Neural progenitor cell (in vitro differentiated cells): ENCODE measurements at regions not wholly inside any gene's neighbourhood (a gene's known extent, or its start where the extent isn't known, plus 50 kb on each side); places are given as distances from the start of the nearest gene placed in this dataset.
A peak's percentile ranks its signal among the peaks of the same experiment; 100 is the strongest.

ENCODE experiments used
- DNase-seq: peaks from one replicate; pipeline ENCODE4 v3.0.0-alpha.2; 2016; ENCODE audit warnings: low spot score
- H2AFZ ChIP-seq: fragments of 200-600 bp; sonication (generic); replicated peaks from 2 replicates; pipeline ENCODE4 v1.6.1; 2016; ENCODE audit warnings: antibody characterized with exemption
- H3F3A ChIP-seq: fragments of 200-600 bp; sonication (generic); 2 replicates; pipeline ENCODE4 v1.6.1; 2016; ENCODE audit warnings: antibody characterized with exemption, low read depth
- H3K27ac ChIP-seq: fragments of 200-600 bp; sonication (generic); 2 replicates; pipeline ENCODE4 v1.5.1; 2016; ENCODE audit warnings: mild to moderate bottlenecking
- H3K27me3 ChIP-seq: fragments of 200-600 bp; sonication (generic); 2 replicates; pipeline ENCODE4 v1.6.1; 2016; ENCODE audit warnings: mild to moderate bottlenecking, moderate library complexity
- H3K36me3 ChIP-seq: fragments of 200-600 bp; sonication (generic); 2 replicates; pipeline ENCODE4 v1.5.1; 2016
- H3K4me1 ChIP-seq: fragments of 200-600 bp; sonication (generic); 2 replicates; pipeline ENCODE4 v1.6.1; 2016; ENCODE audit warnings: mixed run types
- H3K4me2 ChIP-seq: fragments of 200-600 bp; sonication (generic); 2 replicates; pipeline ENCODE4 v1.6.1; 2016
- H3K4me3 ChIP-seq: fragments of 200-600 bp; sonication (generic); 2 replicates; pipeline ENCODE4 v1.5.1; 2016
- H3K79me2 ChIP-seq: fragments of 200-600 bp; sonication (generic); 2 replicates; pipeline ENCODE4 v1.6.1; 2016; ENCODE audit warnings: low read depth
- H3K9ac ChIP-seq: fragments of 200-600 bp; sonication (generic); 2 replicates; pipeline ENCODE4 v1.6.1; 2016
- H3K9me3 ChIP-seq: fragments of 200-600 bp; sonication (generic); 2 replicates; pipeline ENCODE4 v1.5.1; 2016; ENCODE audit warnings: low read depth
- H4K20me1 ChIP-seq: fragments of 200-600 bp; sonication (generic); 2 replicates; pipeline ENCODE4 v1.6.1; 2016; ENCODE audit warnings: low read depth
- H3K27ac Mint-ChIP-seq: 3 replicates; pipeline ENCODE4 v1.8.0; 2021; ENCODE audit warnings: mixed read lengths
- H3K27me3 Mint-ChIP-seq: 2 replicates; pipeline ENCODE4 v1.8.0; 2022; ENCODE audit warnings: low read depth, mild to moderate bottlenecking, inconsistent platforms, moderate library complexity, mixed read lengths; ENCODE audit not compliant: insufficient read depth
- H3K36me3 Mint-ChIP-seq: 3 replicates; pipeline ENCODE4 v1.8.0; 2021; ENCODE audit warnings: mixed read lengths
- H3K4me1 Mint-ChIP-seq: 3 replicates; pipeline ENCODE4 v1.8.0; 2021; ENCODE audit warnings: mixed read lengths
- H3K4me3 Mint-ChIP-seq: 3 replicates; pipeline ENCODE4 v1.8.0; 2021; ENCODE audit warnings: mild to moderate bottlenecking, moderate library complexity, mixed read lengths
- H3K9me3 Mint-ChIP-seq: 3 replicates; pipeline ENCODE4 v1.8.0; 2020; ENCODE audit warnings: mixed read lengths
- EZH2 ChIP-seq: fragments of 200-600 bp; sonication (generic); IDR thresholded peaks from 2 replicates; pipeline ENCODE4 v1.6.1; 2017; ENCODE audit warnings: antibody characterized with exemption, mild to moderate bottlenecking, moderate library complexity
- EZH2phosphoT487 ChIP-seq: fragments of 200-600 bp; sonication (generic); IDR thresholded peaks from 2 replicates; pipeline ENCODE4 v1.6.1; 2017; ENCODE audit warnings: antibody characterized with exemption
- TF ChIP-seq, protein P1 (sequence below): fragments of 200-600 bp; sonication (generic); IDR thresholded peaks from 2 replicates; pipeline ENCODE4 v1.5.1; 2017; ENCODE audit warnings: antibody characterized with exemption, mild to moderate bottlenecking

DNA sequence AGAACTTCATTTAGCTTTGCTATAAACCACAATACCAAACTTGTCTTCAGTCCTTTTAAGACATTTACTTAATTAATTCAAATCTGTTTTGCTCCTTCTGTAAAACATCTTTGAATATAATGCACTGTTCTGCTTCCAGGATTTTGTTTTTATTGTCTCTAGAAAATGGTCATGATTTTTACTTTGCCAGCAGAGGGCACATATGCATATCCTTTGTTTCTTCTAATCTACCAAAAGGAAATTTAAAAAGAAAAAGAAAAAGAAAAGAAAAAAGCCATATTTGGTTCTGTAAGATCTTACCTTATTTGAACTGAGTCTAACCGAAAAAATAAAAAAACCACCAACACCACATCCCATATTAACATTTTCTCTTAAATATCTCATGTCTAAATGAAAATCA lies 101.9 kb upstream of the CCSER1 start:
- TF ChIP-seq EZH2, result no peak
- TF ChIP-seq, protein P1, sequence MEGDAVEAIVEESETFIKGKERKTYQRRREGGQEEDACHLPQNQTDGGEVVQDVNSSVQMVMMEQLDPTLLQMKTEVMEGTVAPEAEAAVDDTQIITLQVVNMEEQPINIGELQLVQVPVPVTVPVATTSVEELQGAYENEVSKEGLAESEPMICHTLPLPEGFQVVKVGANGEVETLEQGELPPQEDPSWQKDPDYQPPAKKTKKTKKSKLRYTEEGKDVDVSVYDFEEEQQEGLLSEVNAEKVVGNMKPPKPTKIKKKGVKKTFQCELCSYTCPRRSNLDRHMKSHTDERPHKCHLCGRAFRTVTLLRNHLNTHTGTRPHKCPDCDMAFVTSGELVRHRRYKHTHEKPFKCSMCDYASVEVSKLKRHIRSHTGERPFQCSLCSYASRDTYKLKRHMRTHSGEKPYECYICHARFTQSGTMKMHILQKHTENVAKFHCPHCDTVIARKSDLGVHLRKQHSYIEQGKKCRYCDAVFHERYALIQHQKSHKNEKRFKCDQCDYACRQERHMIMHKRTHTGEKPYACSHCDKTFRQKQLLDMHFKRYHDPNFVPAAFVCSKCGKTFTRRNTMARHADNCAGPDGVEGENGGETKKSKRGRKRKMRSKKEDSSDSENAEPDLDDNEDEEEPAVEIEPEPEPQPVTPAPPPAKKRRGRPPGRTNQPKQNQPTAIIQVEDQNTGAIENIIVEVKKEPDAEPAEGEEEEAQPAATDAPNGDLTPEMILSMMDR, result peak; percentile 54
- Histone ChIP-seq H3K4me2 (no peak overlapping the region), H3F3A (no peaks in the 10 kb centered on the region), H3K79me2 (no peaks in the 10 kb centered on the region), H3K4me3 (no peak overlapping the region), H3K4me1 (peaks cover 22% of the 10 kb centered on the region), H3K27me3 (no peaks in the 10 kb centered on the region), H3K36me3 (no peaks in the 10 kb centered on the region), H4K20me1 (no peaks in the 10 kb centered on the region), H3K27ac (no peak overlapping the region), H3K9ac (no peak overlapping the region), H2AFZ (no peak overlapping the region), H3K9me3 (no peaks in the 10 kb centered on the region)
- Mint-ChIP-seq H3K4me1 (peaks cover 2% of the 10 kb centered on the region), H3K9me3 (no peaks in the 10 kb centered on the region), H3K27me3 (peaks cover 2% of the 10 kb centered on the region), H3K4me3 (no peak overlapping the region), H3K27ac (no peak overlapping the region), H3K36me3 (no peaks in the 10 kb centered on the region)
- DNase-seq, result no peak

GRCh38 chr4:90027565-90027964 lies 99.6 kb upstream of the CCSER1 start:
- Mint-ChIP-seq H3K27ac (no peak overlapping the region), H3K9me3 (no peaks in the 10 kb centered on the region), H3K36me3 (no peaks in the 10 kb centered on the region), H3K4me1 (peaks cover 4% of the 10 kb centered on the region), H3K27me3 (peaks cover 2% of the 10 kb centered on the region), H3K4me3 (no peak overlapping the region)
- Histone ChIP-seq H3K79me2 (no peaks in the 10 kb centered on the region), H2AFZ (no peak overlapping the region), H3K4me1 (peaks cover 22% of the 10 kb centered on the region), H3K4me2 (no peak overlapping the region), H3K9me3 (no peaks in the 10 kb centered on the region), H3K27me3 (no peaks in the 10 kb centered on the region), H3F3A (peaks cover 5% of the 10 kb centered on the region), H3K36me3 (no peaks in the 10 kb centered on the region), H3K4me3 (no peak overlapping the region), H3K27ac (no peak overlapping the region), H3K9ac (no peak overlapping the region), H4K20me1 (no peaks in the 10 kb centered on the region)
- DNase-seq, result no peak
- TF ChIP-seq, protein P1, result no peak
- TF ChIP-seq EZH2 (no peak), EZH2phosphoT487 (no peak)

GRCh38 chr4:90028460-90028859 lies 98.7 kb upstream of the CCSER1 start:
- no peak for DNase-seq
- TF ChIP-seq EZH2phosphoT487, result no peak
- TF ChIP-seq, protein P1, result no peak
- TF ChIP-seq EZH2, result no peak

More at GRCh38 chr4:90028460-90028859, 98.7 kb upstream of the CCSER1 start:
- H3K27ac Mint-ChIP-seq, result no peak overlapping the region
- H3K4me3 Mint-ChIP-seq, result no peak overlapping the region
- H3K9me3 Mint-ChIP-seq, result no peaks in the 10 kb centered on the region
- H3K9me3 ChIP-seq, result no peaks in the 10 kb centered on the region
- no peaks in the 10 kb centered on the region for H3K36me3 Mint-ChIP-seq
- no peaks in the 10 kb centered on the region for H3K36me3 ChIP-seq
- no peaks in the 10 kb centered on the region for H4K20me1 ChIP-seq
- peaks cover 4% of the 10 kb centered on the region for H3K4me1 Mint-ChIP-seq
- no peak overlapping the region for H3K9ac ChIP-seq
- no peaks in the 10 kb centered on the region for H3K27me3 ChIP-seq
- no peaks in the 10 kb centered on the region for H3K79me2 ChIP-seq
- peaks cover 2% of the 10 kb centered on the region for H3K27me3 Mint-ChIP-seq
- H3K4me2 ChIP-seq, result no peak overlapping the region
- peaks cover 22% of the 10 kb centered on the region for H3K4me1 ChIP-seq
- no peak overlapping the region for H3K4me3 ChIP-seq
- H3F3A ChIP-seq, result peaks cover 5% of the 10 kb centered on the region
- H3K27ac ChIP-seq, result no peak overlapping the region
- no peak overlapping the region for H2AFZ ChIP-seq
